Activated gamma-delta T cell treated with Interleukin-2 at 50 U/mL for 16 hours (primary cell): ENCODE measurements at regions not wholly inside any gene's neighbourhood (a gene's known extent, or its start where the extent isn't known, plus 50 kb on each side); places are given as distances from the start of the nearest gene placed in this dataset.
"Not testable (repeated sequence)": the region's sequence is repeated elsewhere in the genome, so short reads cannot be mapped to it uniquely, and the experiment has no call there.

Source experiments
- DNase-seq: peaks from one replicate; pipeline ENCODE4 v3.0.0-alpha.2; 2020

DNA sequence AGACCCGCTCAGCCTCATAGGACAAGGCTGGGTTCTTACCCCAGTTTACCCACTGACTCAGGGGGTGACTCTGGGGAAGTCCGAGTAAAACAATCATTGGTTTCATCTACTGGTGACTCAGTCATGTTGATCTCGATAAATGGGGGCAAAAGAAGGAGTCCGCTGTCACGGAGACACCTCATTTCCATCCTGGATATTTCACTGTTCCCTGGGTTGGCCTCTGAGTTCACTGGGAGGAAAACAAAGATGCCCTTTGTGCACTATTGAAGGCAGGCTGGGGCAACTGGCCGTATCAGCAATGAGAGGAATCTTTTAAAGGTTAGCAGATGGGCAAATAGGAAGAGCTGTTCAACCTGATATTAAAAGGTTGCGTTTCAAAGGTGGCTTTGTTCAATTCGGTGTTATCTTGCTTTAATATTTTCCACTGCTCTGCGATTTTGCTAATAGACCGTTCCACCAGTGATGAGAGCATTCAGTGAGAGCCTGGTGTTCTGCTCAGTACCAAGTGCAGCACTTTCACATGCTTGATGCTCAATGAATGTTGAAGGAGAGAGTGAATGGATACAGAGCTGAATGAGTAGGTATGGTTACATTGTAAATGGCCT is 110.2 kb upstream of the EGFLAM start:
- DNase-seq = no peak

DNA sequence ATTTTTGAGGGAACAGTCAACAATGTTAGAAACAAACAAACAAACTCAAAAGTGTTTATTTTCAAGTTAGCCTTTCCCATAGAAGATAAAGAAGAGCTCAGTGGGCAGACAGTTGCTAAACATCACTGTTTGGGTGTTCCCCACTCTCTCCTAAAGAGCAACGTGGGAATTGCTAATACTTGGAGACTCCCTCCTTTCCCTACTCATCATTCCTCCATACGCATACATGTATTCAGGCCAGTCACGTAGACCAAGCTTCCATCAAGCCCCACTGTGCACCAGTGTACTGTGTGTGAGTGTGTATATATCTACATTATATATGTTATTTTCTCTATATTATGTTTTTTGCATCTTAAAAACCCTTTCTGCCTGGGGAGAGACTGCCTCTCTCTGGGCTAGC is 115.0 kb upstream of the EGFLAM start:
- no peak for DNase-seq

DNA sequence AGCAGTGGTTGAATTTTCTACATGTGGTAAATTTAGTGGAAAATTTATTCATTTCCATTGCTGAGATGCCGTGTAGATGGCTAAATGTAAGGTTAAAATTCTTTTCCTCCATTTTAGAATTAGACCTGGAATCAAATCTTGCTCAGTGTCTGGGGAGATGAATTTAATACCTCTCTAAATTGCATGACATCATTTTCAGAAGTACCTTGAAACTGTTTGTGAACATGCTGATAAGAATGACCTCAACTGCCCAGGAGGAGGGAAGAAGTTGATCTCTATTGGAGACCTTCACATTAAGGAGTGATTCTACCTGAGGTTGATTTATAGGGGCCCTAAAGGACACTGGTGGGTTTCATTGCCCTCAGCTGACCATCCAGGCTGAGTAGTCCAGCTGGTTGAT is 116.7 kb upstream of the EGFLAM start:
- DNase-seq = no peak

DNA sequence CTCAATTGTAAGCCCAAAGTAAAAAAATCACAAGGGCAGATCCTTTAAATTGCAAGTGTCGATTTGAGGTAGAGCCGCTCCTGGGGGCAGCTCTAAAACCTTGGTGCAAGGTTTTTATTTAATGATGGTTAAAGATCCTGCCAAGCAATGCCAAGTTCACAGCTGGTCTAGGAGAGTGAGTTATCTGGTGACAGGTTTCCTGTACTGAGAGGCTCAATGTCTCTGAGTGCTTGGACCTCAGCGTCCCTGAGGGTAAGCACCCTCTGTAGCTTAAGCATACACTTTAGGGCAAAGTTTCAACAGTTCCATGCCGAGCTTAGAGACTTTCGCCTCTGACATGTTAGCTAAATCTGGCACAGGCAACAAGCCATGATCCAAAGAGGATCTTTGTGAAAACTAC is 119.8 kb upstream of the EGFLAM start:
- no peak for DNase-seq

DNA sequence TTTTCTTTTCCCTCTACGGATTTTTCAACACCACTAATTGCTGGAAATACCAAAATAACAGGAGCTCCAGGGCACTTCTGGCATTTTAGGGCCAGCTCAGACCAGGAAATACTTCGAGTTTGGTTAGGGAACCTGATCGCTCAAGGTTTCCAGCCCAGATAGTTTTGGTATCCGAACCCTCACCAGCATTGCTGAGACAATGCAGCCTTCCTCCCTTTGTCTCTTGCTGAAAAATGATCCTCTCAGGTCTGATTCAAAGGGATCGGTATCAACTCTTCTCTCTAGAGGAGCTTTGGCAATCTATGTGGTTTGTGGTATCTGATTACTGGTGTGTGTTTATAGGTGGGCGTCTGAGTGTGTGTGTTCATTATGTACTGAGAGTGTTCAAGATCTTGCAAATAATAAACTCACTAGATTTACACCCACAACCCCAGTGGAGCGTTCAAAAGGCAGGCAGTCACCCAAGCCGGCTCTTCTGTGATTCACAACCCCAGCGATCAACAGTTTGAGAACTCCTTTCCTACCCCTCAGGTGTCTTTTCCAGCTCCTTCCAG is 122.8 kb upstream of the EGFLAM start:
- no peak for DNase-seq

GRCh38 chr5:38134810-38135209 is 123.5 kb upstream of the EGFLAM start:
- no peak for DNase-seq

GRCh38 chr5:38134294-38134693 is 124.1 kb upstream of the EGFLAM start:
- DNase-seq = not testable (repeated sequence)

DNA sequence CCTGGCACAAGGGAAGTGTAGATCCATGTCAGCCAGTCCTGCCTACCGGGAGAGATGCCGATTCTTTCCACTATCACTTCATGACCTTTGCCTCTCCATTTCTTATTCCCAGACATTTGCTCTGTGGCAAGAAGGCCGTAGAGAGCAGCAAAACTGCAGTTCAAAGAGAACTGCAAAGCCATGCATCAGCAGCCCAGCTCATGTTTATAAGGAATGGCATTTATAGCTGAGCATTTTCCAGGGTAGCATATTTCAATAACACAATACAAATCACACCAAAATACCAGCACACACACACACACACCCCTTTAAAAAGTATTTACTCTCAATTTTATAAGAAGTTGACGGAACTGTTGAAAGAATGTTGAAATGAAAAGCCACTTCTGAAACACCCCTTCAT is 126.7 kb upstream of the EGFLAM start:
- DNase-seq = no peak

DNA sequence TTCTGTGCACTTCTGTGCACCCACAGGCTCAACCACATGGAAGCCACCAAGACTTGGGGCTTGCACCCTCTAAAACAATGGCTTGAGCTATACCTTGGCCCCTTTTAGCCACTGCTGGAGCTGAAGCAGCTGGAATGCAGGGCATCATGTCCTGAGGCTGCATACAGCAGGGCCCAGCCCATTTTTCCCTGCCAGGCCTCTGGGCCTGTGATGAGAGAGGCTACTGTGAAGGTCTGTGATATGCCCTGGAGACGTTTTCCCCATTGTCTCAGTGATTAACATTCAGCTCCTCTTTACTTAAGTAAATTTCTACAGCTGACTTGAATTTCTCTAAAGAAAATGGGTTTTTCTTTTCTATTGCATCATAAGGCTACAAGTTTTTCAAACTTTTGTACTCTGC is 134.0 kb upstream of the EGFLAM start:
- DNase-seq = no peak

GRCh38 chr5:38121420-38121819 is 136.9 kb upstream of the EGFLAM start:
- no peak for DNase-seq

DNA sequence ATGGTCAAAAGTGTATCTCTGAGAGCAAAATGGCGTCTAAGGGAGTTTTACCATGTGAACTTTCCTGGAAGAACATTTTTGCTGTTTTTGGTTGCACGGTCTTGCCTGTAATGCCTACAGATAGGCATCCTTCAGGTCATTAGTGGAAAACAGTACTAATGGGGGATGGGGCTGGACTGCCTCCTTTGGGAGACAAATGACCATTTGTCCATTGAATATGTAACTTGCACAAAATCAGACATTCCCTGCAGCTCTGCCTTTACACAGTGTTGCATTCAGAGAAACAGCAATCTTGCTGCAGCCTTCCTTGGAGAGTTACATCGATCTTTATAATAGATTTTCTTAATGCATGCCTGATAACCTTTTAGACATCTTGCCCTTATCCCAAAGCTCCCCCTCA is 138.5 kb upstream of the EGFLAM start:
- DNase-seq = no peak

GRCh38 chr5:38117784-38118479 is 140.4 kb upstream of the EGFLAM start:
- no peak for DNase-seq

DNA sequence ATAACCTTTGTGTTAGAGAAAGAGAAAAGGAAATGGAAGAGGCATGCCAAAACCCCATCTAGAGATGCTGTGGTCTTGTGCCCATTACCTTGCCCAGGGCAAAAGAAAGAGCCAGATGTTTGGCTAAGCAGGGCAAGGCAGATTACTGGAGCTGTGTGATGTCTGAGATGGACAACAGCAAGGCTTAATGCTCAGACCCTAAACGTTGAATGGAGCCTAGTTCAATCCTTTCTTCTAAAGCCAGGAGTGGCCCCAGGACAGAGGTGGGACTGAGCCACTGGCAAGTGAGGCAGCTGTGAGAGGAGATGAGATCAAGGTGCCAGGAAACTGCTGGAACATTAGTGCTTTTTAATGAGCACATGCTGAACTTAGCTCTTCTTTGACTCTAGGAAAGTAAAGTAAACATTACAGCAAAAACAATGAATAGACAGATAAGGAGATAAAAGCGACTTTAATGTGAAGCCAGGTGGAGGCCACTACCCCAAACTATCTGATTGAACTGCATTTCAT is 143.0 kb upstream of the EGFLAM start:
- DNase-seq = no peak

DNA sequence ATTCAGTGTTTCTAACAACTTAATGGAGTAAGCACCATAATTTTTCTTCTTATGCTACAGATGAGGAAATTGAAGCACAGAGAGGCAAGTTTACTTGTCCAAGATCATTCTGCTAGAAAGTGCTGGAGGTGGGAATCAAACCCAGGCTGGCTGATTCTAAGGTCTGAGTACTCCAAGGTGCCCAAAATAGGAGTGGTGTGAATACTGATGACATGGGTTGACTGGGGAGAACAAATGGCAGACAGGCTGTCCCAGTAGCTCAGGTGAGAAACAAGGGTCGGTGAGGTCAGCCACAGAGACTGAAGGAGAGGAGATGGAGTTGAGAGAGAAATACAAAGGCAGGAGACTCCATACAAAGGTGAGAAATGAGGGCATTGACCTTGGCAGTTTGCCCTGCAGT is 144.5 kb upstream of the EGFLAM start:
- no peak for DNase-seq

DNA sequence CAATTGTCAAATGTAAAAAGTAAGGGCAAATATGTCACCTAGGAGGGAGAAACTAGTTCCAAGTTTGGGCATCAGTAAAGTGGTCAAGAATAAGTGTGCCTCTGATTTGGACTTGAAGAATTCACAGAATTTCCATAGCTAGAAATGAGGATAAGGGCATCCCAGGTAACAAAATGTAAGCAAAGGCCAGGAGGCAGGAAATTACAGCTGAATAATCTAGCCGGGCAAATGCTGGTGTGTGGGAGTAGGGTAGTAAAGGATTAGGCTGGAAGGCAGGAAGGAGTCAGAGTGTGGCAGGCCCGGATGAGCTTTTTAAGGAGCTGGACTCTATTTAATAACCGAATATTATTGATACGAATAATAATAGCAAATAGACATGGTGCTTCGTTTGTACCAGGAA is 144.9 kb upstream of the EGFLAM start:
- no peak for DNase-seq

- DNase-seq = no peak
Measured at GRCh38 chr5:38112938-38113337, 145.4 kb upstream of the EGFLAM start.

- DNase-seq = no peak
Measured at GRCh38 chr5:38110130-38110529, 148.2 kb upstream of the EGFLAM start.

- DNase-seq = no peak
Measured at GRCh38 chr5:38107096-38107495, 151.3 kb upstream of the EGFLAM start.

GRCh38 chr5:38105801-38106200 is 152.6 kb upstream of the EGFLAM start:
- no peak for DNase-seq

DNA sequence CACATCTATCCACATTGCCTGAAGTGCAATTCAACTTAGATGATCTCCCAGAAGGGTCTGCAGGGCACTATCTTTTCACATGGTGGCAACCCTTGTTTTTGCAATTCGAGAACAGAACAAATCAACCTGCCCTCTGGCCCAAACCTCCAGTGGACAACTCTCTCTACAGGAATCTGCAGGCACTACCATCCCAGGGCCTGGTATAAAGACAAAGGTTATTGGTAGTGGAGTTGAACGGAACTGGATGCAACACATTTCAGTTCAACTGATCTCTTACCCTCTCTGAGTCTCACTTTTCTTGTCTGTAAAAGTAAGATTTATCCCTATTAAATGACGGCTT is 153.2 kb upstream of the EGFLAM start:
- DNase-seq = no peak

DNA sequence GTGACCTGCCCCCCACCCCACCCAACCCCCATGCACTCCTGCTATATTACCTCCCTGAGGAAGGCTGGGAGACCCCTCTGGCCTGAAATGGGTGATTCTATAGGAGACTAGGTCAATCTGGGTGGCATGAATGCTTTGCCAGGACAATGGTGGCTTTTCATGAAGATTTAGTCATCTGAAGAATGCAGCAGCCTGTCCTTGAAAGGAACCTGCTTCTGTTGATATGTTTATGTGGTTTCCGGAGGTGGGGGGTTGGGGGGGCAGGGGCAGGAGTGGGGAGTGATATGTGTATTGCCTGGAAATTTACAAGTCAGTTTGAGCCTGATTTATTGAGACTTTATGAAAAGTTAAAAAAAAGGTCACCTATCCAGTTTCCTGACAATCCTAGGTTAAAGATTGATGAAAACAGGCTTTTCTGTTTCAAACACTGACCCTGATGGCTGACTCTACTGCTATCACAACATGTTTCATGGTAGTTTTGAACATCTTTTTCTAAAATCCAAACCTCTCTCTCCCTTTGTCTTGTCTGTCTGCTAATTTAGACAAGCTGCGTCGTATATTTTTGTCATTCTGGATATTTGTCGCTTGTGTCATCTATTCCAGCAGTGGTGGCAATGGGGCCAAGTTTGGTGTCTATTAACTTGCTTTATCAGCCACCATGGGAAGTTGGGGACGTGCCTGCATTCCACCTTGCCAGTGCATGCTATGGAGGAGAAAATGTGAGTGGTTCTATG is 153.7 kb upstream of the EGFLAM start:
- no peak for DNase-seq

- no peak for DNase-seq
Measured at GRCh38 chr5:38101897-38102296, 156.5 kb upstream of the EGFLAM start.

DNA sequence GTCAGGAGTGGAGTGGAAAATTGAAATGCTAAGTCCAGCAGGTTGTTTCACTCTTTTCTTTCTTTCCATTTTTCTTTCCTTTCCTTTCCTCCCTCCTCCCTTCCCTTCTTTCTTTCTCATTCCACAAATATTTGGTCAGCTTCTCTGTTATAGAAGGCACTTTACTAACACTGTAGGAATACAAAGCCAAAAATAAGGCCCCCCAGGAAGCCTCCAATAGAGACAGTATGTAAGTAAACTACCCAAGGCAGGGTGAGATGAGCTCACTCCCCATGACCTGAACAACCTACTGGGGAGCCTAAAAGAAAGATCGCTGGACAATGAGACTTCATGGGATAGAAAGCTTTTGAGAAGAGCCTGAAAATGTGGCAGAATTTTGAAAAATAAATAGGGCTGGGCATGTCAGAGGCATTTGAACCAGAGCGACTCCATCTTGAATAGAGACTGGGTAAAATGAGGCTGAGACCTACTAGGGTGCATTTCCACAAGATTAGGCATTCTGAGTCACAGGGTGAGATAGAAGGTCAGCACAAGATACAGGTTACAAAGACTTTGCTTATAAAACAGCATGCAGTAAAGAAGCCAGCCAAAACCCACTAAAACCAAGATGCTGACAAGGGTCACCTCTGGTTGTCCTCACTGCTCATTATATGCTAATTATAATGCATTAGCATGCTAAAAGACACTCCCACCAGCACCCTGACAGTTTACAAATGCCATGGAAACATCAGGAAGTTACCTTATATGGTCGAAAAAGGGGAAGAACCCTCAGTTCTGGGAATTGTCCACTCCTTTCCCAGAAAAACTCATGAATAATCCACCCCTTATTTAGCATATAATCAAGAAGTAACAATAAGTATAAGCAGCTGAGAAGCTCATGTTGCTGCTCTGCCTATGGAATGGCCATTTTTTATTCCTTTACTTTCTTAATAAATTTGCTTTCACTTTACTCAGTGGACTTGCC is 158.9 kb upstream of the EGFLAM start:
- DNase-seq = no peak
